SHP77 treated with DMSO at 0.1 percent for 48 hours (cell line): ENCODE measurements at regions not wholly inside any gene's neighbourhood (a gene's known extent, or its start where the extent isn't known, plus 50 kb on each side); places are given as distances from the start of the nearest gene placed in this dataset.
"Not testable (repeated sequence)": the region's sequence is repeated elsewhere in the genome, so short reads cannot be mapped to it uniquely, and the experiment has no call there.

Experiments
- DNase-seq: peaks from one replicate; lab custom pipeline; 2025; lab: John Stamatoyannopoulos, UW

- no peak for DNase-seq
Measured at GRCh38 chr12:67080637-67081036, 188.5 kb upstream of the CAND1 start.

GRCh38 chr12:67082221-67082620 is 186.9 kb upstream of the CAND1 start:
- DNase-seq: no peak

- no peak for DNase-seq
Measured at GRCh38 chr12:67085699-67086098, 183.5 kb upstream of the CAND1 start.

- no peak for DNase-seq
Measured at GRCh38 chr12:67086116-67086515, 183.0 kb upstream of the CAND1 start.

- no peak for DNase-seq
Measured at GRCh38 chr12:67088401-67089118, 180.6 kb upstream of the CAND1 start.

GRCh38 chr12:67091204-67091603 is 178.0 kb upstream of the CAND1 start:
- DNase-seq: no peak

- DNase-seq: no peak
Measured at GRCh38 chr12:67091678-67092077, 177.5 kb upstream of the CAND1 start.

GRCh38 chr12:67092934-67093333 is 176.2 kb upstream of the CAND1 start:
- not testable (repeated sequence) for DNase-seq

GRCh38 chr12:67096533-67097318 is 172.4 kb upstream of the CAND1 start:
- no peak for DNase-seq

GRCh38 chr12:67099858-67100257 is 169.3 kb upstream of the CAND1 start:
- DNase-seq: no peak

- no peak for DNase-seq
Measured at GRCh38 chr12:67103521-67103920, 165.6 kb upstream of the CAND1 start.

- DNase-seq: no peak
Measured at GRCh38 chr12:67107235-67107634, 161.9 kb upstream of the CAND1 start.

GRCh38 chr12:67107751-67108269 is 161.3 kb upstream of the CAND1 start:
- DNase-seq: no peak

GRCh38 chr12:67110345-67110744 is 158.8 kb upstream of the CAND1 start:
- DNase-seq: not testable (repeated sequence)

- no peak for DNase-seq
Measured at GRCh38 chr12:67111182-67111581, 158.0 kb upstream of the CAND1 start.

GRCh38 chr12:67112586-67112985 is 156.6 kb upstream of the CAND1 start:
- DNase-seq: no peak

- no peak for DNase-seq
Measured at GRCh38 chr12:67116134-67116533, 153.0 kb upstream of the CAND1 start.

- DNase-seq: no peak
Measured at GRCh38 chr12:67122584-67122983, 146.6 kb upstream of the CAND1 start.

- DNase-seq: no peak
Measured at GRCh38 chr12:67137256-67137655, 131.9 kb upstream of the CAND1 start.

GRCh38 chr12:67141296-67142018 is 127.7 kb upstream of the CAND1 start:
- no peak for DNase-seq

- DNase-seq: no peak
Measured at GRCh38 chr12:67145692-67146091, 123.5 kb upstream of the CAND1 start.

GRCh38 chr12:67147030-67147429 is 122.1 kb upstream of the CAND1 start:
- DNase-seq: no peak

- DNase-seq: no peak
Measured at GRCh38 chr12:67147447-67147846, 121.7 kb upstream of the CAND1 start.
